ENCODE measurements at regions not wholly inside any gene's neighbourhood (a gene's known extent, or its start where the extent isn't known, plus 50 kb on each side); places are given as distances from the start of the nearest gene placed in this dataset.

DNA sequence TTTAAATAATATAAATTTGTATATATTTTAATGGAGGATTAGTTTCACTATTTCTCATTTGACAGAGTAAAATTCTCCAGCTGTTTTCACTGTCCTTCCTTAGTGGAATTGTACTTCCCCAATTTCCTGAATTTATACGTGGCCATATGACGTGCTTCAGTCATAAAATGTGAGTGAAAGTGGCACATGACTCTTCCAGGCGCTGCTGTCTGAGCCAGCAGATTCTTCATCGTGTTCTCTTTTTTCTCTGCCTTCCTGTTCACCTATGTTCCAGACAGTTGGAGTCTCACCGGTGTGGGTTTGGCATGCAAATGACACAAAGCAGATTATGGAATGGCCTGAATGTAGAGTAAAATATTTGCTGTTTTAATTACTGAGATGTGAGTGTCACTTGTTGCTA lies 684.1 kb downstream of the SEMA5A start:
- TF ChIP-seq POLR2A (IDR thresholded peaks at IDR 0.05) (no peak), POLR2AphosphoS5 (IDR thresholded peaks at IDR 0.05) (no peak)

All from transverse colon (tissue), 3 donors.